Mucosa of gallbladder (tissue), 1 donor: ENCODE measurements at regions not wholly inside any gene's neighbourhood (a gene's known extent, or its start where the extent isn't known, plus 50 kb on each side); places are given as distances from the start of the nearest gene placed in this dataset.
"Not testable (repeated sequence)": the region's sequence is repeated elsewhere in the genome, so short reads cannot be mapped to it uniquely, and the experiment has no call there.

ENCODE experiments used
- DNase-seq: peaks from one replicate; pipeline ENCODE4 v3.0.0-alpha.2; 2020; ENCODE audit warnings: low spot score
- donor health status: DM: no; HTN: no; CAD: no.

DNA sequence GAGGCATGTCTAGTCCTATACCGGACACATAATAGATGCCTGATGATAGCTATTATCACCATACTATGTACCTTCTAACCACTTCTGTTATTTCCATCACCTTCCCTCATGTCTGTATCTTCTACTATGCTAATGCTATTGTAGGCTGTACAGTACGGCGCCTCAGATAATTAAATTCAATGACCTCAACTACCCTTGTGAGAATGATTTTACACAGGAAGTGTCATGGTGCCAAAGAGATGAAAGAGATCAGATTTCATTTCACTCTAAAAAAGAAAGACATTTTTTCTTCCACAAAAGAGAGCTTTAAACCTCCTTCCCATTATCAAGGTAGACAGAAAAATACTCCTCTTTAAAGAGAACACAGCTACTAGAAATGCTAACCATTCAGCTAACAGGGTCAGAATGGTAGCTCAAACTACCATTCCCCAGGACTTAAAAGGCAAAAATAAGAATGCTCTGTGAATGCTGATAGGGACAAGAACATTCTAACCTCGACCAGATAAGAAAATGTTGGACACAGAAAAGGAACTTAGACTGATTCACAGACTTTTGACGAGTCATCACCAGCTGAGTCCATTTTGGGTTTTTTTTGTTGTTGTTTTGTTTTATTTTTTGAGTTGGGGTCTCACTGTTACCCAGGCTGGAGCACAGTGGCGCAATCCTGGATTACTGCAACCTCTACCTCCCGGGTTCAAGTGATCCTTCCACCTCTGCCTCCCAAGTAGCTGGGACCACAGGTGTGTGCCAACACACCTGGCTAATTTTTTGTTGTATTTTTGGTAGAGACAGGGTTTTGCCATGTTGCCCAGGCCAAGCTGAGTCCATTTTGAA is 99.2 kb upstream of the RAPGEF2 start:
- DNase-seq: no peak

DNA sequence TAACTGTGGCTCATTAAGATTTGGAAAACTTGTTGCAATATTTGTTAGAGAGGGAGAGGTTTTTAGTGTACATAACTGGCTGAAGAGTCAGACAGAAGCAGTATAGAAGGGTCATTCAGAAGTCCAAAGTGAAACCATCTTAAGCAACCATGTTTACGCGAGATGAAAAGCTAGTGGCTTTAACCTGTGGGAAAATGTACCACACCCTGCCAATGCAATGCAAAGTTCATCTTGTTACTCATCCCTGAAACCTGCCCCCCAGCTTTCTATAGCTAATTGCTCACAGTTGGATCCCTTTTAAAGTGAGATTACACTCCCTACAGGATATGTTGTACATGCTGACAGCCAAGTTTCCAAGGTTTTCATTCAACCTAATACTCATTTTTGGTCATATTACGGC is 96.7 kb upstream of the RAPGEF2 start:
- DNase-seq: no peak

GRCh38 chr4:159008671-159009070 is 94.2 kb upstream of the RAPGEF2 start:
- no peak for DNase-seq

DNA sequence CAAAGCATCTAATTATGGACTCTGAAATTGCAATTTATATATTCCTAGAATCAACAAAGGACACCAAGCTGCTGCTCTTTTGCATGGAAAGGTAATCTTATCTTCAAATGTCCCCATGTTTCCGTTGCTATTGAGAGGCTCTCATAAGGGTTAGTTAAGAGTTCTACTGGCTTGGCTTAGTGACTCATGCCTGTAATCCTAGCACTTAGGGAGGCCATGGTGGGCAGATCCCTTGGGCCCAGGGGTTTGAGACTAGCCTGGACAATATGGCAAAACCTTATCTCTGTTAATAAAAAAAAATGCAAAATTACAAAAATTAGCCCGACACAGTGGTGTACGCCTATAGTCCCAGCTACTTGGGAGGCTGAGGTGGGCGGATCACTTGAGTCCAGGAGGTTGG is 93.4 kb upstream of the RAPGEF2 start:
- no peak for DNase-seq

GRCh38 chr4:159010100-159010499 is 92.8 kb upstream of the RAPGEF2 start:
- DNase-seq: no peak

DNA sequence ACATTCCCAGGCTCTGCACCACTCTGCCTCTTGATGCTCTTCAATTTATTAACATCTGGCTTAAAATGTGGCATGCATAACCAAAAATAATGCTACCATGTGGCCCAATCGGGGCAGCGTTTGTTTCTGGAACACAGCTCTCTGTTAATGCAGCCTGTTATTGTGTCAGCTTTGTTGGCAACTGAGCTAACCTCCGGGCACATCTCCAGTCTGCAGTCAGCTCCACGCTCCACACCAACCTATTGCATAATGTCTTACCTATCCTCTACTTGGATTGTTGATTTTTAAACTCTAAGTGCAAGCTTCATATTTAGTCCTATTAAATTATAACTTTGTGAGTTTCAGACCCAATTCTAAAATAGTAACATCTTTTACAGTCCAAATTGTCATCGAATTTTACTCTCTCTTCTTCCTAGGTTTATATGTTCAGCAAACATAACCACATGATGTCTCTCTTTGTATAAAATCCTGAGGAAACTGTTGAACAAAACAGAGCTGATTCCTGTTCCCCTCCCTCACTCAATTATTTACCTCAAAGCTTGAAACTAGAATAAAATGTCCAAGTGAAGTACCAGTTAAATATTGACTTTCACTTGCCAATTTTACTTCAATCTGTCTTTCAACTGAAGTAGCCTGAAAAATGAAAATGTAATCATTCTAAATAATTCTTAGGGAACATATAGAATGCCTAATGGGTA is 92.2 kb upstream of the RAPGEF2 start:
- DNase-seq: peak; percentile 71

- DNase-seq: no peak
These were observed 90.5 kb upstream of the RAPGEF2 start for GRCh38 chr4:159012381-159012780.

DNA sequence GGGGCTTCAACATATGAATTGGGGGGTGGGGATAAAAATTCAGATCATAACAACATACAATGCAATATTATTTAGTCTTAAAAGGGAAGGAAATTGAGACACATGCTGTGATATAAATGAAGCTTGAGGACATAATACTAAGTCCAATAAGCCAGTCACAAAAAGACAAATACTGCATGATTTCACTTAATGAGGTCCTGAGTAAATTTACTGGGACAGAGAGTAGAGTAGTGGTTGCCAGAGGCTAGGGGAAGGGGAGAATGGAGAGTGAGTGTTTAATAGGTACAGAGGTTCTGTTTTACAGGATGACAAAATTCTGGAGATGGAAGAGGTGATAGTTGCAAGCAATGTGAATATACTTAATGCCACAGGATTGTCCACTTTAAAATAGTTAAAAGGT is 89.2 kb upstream of the RAPGEF2 start:
- DNase-seq: no peak

DNA sequence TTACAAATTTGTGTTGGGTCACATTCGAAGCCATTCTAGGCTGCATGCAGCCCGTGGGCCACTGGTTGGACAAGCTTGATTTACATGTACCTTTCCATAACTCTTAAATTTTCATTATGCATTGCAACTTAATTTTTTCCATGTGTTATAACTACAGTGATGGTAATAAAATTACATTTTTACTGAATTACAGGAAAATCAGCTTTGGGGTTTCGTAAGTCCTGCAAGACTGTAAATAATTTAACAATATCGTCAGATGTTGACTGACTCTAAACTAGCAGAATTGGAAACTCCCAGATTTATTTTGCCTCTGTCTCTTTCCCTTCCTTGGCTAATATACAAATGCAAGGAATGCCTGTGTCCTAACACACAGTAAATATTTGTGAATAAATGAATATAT is 88.0 kb upstream of the RAPGEF2 start:
- no peak for DNase-seq

DNA sequence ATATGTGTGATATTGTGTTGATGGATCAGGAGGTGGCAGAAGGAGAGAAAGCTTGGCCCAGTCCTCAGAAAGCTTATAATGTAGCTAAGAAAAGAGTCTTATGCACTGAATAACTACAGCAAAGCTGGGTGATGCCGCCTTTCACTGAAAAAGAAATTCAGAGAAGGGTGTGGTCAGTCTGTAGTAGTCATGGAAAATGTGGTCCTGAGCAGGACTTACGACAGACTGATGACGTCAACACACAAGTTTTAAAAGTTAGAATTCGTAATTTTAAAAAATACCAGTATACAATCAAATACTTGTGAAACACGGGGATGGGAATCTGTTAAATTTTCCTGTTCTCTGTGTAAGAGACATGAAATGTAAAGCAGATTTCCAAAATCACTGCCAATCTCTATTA is 87.0 kb upstream of the RAPGEF2 start:
- DNase-seq: no peak

DNA sequence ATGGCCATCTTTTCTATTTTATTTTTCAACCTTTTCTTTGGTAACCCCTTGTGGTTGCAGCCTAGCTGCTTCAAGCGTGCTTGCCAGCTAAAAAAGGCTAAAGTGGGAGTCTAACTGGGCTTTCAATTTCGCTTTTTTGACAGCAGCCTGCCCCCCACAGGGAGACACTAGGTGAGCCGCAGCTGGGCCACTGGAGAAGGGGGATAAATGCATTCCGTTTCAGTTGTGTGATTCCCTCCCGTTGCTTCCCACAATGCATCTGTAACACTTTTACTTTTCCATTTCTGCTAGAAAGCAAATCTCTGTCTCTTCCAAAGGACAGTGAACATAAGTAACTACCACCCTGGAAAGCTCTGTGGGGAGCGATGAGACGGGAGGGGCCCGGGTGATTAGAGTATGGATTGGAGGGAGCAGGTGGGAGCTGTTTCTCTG is 86.3 kb upstream of the RAPGEF2 start:
- DNase-seq: no peak

DNA sequence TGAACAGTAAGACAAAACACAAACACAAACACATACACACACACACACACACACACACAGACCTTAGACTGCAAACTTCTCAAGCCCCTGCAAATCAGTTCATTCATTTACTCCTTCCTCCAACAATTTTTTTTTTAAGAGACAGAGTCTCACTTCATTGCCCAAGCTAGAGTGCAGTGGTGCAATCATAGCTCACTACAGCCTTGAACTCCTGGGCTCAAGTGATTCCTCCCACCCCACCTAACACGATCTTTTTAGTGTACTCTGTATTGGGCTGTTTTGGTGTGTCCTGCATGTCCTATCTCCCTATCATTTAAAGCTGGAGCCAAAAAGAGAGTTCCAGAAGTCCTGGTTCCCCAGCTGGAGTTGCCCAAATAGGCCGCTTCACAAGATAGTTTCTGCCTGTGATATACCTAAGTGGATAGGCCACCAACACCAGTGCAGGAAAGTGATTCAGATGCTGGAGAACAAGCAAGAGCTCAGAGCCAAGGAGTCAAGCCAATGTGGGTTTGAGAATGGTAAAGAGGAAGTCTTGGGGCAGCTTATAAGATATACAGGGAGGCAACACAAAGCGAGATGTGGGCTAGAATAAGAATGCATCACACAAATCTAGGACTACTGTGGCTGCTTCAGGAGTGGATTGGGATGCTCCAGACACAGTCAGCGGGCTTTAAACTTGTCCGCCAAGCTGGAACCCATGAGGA is 85.4 kb upstream of the RAPGEF2 start:
- DNase-seq: no peak

- no peak for DNase-seq
These were observed 84.7 kb upstream of the RAPGEF2 start for GRCh38 chr4:159018062-159018629.

- no peak for DNase-seq
These were observed 83.5 kb upstream of the RAPGEF2 start for GRCh38 chr4:159019356-159019755.

- no peak for DNase-seq
These were observed 81.1 kb upstream of the RAPGEF2 start for GRCh38 chr4:159021597-159022385.

DNA sequence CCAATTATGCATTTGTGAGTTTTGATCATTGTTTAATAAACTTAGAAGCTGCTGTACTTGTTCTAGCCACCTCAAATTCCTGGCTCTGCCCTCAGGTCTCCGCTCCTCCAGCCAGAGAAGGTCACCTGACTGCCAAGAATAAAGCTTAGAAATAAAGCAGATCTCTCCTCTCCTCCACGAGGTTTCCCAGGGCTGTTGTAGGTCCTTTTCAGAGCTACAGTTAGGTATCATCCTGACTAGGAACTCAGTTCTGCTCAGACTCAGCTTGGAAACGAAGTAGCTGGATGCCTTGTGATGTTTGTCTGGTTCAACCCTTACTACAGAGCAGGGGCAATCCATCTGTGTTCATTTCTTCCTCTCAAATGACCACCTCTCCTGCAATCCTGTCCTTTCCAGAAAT is 79.1 kb upstream of the RAPGEF2 start:
- no peak for DNase-seq

DNA sequence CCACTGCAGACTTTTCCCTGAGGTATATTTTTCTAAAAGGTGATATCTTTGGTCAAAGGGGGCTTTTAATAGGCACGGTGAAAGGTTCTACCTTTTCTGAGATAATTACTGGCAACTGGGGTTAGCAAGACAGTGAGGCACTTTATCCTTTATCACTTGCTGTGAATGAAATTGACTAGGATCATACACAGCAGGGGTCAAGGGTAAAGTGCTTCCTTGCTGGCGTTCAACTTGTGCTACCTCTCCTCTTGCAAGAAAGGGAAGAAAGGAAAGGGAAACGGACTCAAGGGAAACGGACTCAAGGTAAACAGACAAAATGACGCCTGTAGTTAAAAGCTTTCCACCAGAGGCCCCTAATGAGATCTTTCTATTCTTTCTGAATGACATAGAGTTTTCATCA is 78.6 kb upstream of the RAPGEF2 start:
- DNase-seq: no peak

DNA sequence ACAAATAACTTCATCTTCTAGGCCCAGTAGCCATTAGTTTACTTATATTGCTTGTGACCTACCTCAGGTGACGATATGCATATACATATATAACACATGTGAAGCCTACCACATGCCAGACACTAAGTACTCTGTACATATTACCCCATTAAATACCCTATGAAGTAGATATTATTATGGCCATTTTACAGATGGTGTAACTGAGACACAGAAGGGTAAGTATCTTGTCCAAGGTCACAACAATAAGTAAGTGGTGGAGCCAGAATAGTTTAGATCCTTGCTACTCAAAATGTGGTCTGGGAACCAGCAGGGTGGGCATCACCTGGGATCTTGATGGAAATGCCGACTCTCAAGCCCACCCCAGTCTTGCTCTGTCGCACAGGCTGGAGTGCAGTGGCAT is 78.1 kb upstream of the RAPGEF2 start:
- no peak for DNase-seq

DNA sequence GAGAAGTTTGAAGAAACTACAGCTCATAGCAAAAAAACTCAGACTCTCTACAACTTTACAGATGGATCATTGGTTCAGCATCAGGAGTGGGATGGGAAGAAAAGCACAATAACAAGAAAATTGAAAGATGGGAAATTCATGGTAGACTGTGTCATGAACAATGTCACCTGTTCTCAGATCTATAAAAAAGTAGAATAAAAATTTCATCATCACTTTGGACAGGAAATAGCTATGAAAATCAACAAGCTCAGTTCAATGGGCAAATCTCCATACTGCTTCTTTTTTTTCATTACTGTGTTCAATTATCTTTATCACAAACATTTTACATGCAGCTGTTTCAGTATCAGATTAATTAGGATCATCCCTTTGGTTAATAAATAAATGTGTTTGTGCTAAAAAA is 76.5 kb upstream of the RAPGEF2 start:
- no peak for DNase-seq

GRCh38 chr4:159027535-159027934 is 75.3 kb upstream of the RAPGEF2 start:
- DNase-seq: no peak

DNA sequence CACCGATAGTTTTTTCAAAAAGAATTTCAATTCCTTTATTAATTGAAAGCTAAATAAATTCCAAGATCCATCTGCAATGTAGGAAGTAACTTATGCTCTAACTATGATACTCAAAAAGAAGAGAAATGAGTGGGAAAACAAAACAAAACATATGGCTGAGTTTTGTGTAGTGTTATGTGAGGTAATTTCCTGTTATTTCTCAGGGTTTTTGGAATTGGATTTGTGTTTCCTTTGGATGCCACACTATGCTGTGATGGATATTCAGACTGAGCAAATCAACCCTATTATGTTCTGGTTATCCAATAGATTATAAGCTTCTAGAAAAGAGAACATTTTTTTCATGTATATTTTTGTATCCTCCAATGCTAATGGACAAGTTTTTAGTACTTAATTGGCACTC is 73.4 kb upstream of the RAPGEF2 start:
- no peak for DNase-seq

GRCh38 chr4:159030297-159030696 is 72.6 kb upstream of the RAPGEF2 start:
- not testable (repeated sequence) for DNase-seq
